RWPE2 (cell line): ENCODE measurements at regions not wholly inside any gene's neighbourhood (a gene's known extent, or its start where the extent isn't known, plus 50 kb on each side); places are given as distances from the start of the nearest gene placed in this dataset.
"Not testable (repeated sequence)": the region's sequence is repeated elsewhere in the genome, so short reads cannot be mapped to it uniquely, and the experiment has no call there.

ENCODE experiments used
- ATAC-seq: fragments of 200-7000 bp; cut with Tn5 transposase; 3 replicates; pipeline ENCODE4 v1.9.1; 2021; ENCODE audit warnings: low read depth
- DNase-seq: peaks from one replicate; pipeline ENCODE4 v3.0.0-alpha.2; 2020; ENCODE audit warnings: low spot score
- H3K27ac ChIP-seq: fragments of 450-650 bp; 2 replicates; pipeline ENCODE4 v1.5.1; 2017; ENCODE audit warnings: mild to moderate bottlenecking; ENCODE audit not compliant: poor library complexity, severe bottlenecking
- H3K27me3 ChIP-seq: fragments of 250-450 bp; sonication (Bioruptor Pico); 2 replicates; pipeline ENCODE4 v1.5.1; 2021; ENCODE audit warnings: mild to moderate bottlenecking, moderate library complexity; ENCODE audit not compliant: insufficient read depth, poor library complexity, severe bottlenecking
- H3K36me3 ChIP-seq: fragments of 250-450 bp; sonication (Bioruptor Pico); 2 replicates; pipeline ENCODE4 v1.5.1; 2020; ENCODE audit warnings: low read depth, mild to moderate bottlenecking, moderate library complexity
- H3K4me1 ChIP-seq: fragments of 250-450 bp; sonication (Bioruptor Pico); 2 replicates; pipeline ENCODE4 v1.5.1; 2021; ENCODE audit warnings: mild to moderate bottlenecking, moderate library complexity; ENCODE audit not compliant: insufficient read depth, poor library complexity, severe bottlenecking
- H3K4me3 ChIP-seq: fragments of 250-450 bp; sonication (Bioruptor Pico); 2 replicates; pipeline ENCODE4 v1.5.1; 2021; ENCODE audit warnings: mild to moderate bottlenecking, moderate library complexity; ENCODE audit not compliant: severe bottlenecking
- H3K9me3 ChIP-seq: fragments of 250-450 bp; sonication (Bioruptor Pico); 2 replicates; pipeline ENCODE4 v1.5.1; 2021; ENCODE audit warnings: mild to moderate bottlenecking, moderate library complexity; ENCODE audit not compliant: severe bottlenecking
- TF ChIP-seq, protein P1 (sequence below): fragments of 450-650 bp; IDR thresholded peaks from one replicate; pipeline ENCODE4 v1.5.1; 2017; ENCODE audit warnings: mild to moderate bottlenecking, moderate library complexity; ENCODE audit not compliant: poor library complexity, severe bottlenecking

GRCh38 chrX:37509349-37509748, 62.1 kb upstream of the LANCL3 start:
- Histone ChIP-seq H3K9me3 (no peaks in the 10 kb centered on the region), H3K4me1 (no peaks in the 10 kb centered on the region), H3K36me3 (no peaks in the 10 kb centered on the region), H3K4me3 (no peak overlapping the region), H3K27ac (no peak overlapping the region), H3K27me3 (no peaks in the 10 kb centered on the region)
- ATAC-seq (0 out of 3 replicates have a peak, but pooled peaks have one; percentile 40), DNase-seq (no peak)
- TF ChIP-seq, protein P1, sequence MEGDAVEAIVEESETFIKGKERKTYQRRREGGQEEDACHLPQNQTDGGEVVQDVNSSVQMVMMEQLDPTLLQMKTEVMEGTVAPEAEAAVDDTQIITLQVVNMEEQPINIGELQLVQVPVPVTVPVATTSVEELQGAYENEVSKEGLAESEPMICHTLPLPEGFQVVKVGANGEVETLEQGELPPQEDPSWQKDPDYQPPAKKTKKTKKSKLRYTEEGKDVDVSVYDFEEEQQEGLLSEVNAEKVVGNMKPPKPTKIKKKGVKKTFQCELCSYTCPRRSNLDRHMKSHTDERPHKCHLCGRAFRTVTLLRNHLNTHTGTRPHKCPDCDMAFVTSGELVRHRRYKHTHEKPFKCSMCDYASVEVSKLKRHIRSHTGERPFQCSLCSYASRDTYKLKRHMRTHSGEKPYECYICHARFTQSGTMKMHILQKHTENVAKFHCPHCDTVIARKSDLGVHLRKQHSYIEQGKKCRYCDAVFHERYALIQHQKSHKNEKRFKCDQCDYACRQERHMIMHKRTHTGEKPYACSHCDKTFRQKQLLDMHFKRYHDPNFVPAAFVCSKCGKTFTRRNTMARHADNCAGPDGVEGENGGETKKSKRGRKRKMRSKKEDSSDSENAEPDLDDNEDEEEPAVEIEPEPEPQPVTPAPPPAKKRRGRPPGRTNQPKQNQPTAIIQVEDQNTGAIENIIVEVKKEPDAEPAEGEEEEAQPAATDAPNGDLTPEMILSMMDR: peak; percentile 40

DNA sequence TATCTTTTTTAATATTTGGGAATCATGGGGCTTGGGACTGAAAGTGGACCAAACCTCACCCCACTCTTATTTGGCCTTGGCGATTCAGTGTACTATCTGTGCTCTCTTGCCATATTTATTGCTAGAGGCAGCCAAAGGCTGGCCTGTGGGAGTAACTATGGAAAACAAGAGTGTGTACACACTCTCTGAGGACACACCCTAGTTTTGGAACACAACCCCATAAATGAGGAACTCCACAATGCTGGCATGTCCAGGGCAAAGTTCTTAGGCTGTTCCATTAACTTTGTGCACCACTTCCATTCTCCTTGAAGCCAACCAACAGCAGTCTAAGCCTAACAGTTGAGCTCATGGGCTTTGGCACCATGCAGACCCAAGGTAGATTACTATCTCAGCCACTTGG, 54.9 kb upstream of the LANCL3 start:
- not testable (repeated sequence) for H3K4me1 ChIP-seq, H3K9me3 ChIP-seq, H3K27ac ChIP-seq, H3K27me3 ChIP-seq, H3K36me3 ChIP-seq, ATAC-seq, H3K4me3 ChIP-seq, DNase-seq

DNA sequence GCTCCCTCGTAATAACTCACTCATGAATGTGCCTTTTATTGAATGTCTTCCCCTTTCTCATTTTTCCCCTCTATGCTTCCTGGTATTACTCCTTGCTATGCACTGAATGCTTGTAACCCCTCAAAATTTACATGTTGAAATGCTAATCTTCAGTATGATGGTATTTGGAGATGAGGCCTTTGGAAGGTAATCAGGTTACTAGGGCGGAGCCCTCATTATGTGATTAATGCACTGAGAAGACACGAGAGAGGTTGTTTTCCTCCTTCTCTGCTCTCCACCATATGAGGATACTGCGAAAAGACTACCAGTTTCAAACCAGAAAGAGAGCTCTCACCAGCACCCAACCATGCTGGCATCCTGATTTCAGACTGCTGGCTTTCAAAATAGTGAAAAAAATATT, 52.2 kb upstream of the LANCL3 start:
- not testable (repeated sequence) for H3K27ac ChIP-seq, DNase-seq, ATAC-seq, H3K36me3 ChIP-seq, H3K4me1 ChIP-seq, H3K4me3 ChIP-seq, H3K9me3 ChIP-seq, H3K27me3 ChIP-seq

DNA sequence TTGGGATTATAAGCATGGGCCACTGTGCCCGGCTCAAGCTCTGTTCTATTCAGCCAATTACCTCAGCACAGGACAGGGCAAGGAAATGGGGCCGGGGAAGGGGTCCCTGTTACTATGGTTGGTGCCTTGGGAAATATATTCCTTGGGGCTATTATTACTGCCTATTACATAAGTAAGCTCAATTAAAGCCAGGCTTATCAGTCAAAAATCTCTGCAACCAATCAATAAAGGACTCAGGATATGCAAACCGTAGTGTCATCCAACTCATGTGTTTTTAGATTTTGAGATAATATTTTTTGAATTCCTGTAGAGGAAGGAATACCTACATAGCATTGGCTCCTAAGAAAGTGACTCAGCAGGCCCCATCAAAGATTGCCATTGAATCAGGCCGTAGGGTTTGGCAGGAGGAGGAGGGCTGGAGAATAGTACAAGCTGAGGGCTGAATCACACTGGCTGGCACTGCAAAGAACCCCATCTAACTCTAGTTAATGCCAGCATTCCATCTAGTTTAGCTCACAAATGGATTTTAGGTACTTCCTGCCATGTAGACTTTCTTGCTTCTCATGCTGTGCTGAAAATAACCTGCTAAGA, 50.5 kb upstream of the LANCL3 start:
- not testable (repeated sequence) for H3K4me3 ChIP-seq, H3K36me3 ChIP-seq, DNase-seq, H3K4me1 ChIP-seq, H3K9me3 ChIP-seq, H3K27me3 ChIP-seq
- peak; percentile 98 for ATAC-seq
- H3K27ac ChIP-seq: peak overlapping the region; percentile 41
